NT2/D1 (cell line): ENCODE measurements at regions not wholly inside any gene's neighbourhood (a gene's known extent, or its start where the extent isn't known, plus 50 kb on each side); places are given as distances from the start of the nearest gene placed in this dataset.

Source experiments
- SUZ12 ChIP-seq: IDR thresholded peaks from 2 replicates; pipeline ENCODE4 v1.6.1; 2011; ENCODE audit not compliant: insufficient read length, insufficient read depth; ENCODE audit errors: extremely low read depth
- YY1 ChIP-seq: IDR thresholded peaks from 2 replicates; pipeline ENCODE4 v1.6.1; 2011; ENCODE audit not compliant: insufficient read length, insufficient read depth
- ZNF274 ChIP-seq: IDR thresholded peaks from 2 replicates; pipeline ENCODE4 v1.6.1; 2011; ENCODE audit warnings: mild to moderate bottlenecking, low read depth, low read length

DNA sequence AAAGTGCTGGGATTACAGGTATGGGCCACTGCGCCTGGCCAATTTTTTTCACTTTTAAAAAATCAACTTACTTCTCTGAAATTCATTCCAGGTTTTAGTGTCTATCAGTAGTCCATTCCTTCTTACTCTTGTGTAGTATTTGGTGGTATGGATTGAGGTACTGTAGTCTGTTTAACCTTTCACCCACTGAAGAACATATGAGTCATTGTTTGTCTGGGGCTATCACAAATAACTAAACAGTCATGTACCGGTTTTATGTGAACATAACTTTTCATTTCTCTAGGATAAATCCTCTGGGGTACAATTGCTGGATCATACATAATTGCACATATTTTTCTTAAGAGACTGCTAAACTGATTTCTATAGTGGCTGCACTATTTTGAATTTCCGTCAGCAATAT, 1188.0 kb upstream of the CDH9 start:
- TF ChIP-seq YY1: no peak
- no peak for TF ChIP-seq ZNF274
- no peak for TF ChIP-seq SUZ12
